Lung (tissue), 11 donors: ENCODE measurements at regions not wholly inside any gene's neighbourhood (a gene's known extent, or its start where the extent isn't known, plus 50 kb on each side); places are given as distances from the start of the nearest gene placed in this dataset.

Experiments
- ATAC-seq: fragments of 200-7000 bp; cut with Tn5 transposase; one replicate; pipeline ENCODE4 v1.9.1; 2020; ENCODE audit warnings: moderate number of reproducible peaks; ENCODE audit not compliant: insufficient read depth, low FRiP score
- DNase-seq, 3 donors: peaks; one replicate each; pipeline ENCODE4 v3.0.0-alpha.2; 2013 to 2017
- H3K27ac ChIP-seq, 2 donors: one replicate each; pipeline ENCODE4 v1.5.1; 2013; ENCODE audit warnings: mild to moderate bottlenecking in 2 of 2, moderate library complexity in 2 of 2, control low read depth in 1 of 2, inconsistent platforms in 1 of 2, low read depth in 1 of 2, low read length in 1 of 2
- H3K27me3 ChIP-seq, 3 donors: one replicate each; pipeline ENCODE4 v1.5.1; 2013; ENCODE audit warnings: low read length in 2 of 3; ENCODE audit not compliant: control insufficient read depth in 3 of 3, insufficient read depth in 3 of 3
- H3K36me3 ChIP-seq, 4 donors: one replicate each; pipeline ENCODE4 v1.5.1; 2013; ENCODE audit warnings: low read length in 4 of 4, mild to moderate bottlenecking in 1 of 4, moderate library complexity in 1 of 4; ENCODE audit not compliant: control insufficient read depth in 4 of 4, insufficient read depth in 4 of 4
- H3K4me1 ChIP-seq, 5 donors: one replicate each; pipeline ENCODE4 v1.5.1; 2013; ENCODE audit warnings: low read length in 5 of 5, mild to moderate bottlenecking in 2 of 5, moderate library complexity in 1 of 5; ENCODE audit not compliant: control insufficient read depth in 5 of 5, insufficient read depth in 5 of 5
- H3K4me3 ChIP-seq: one replicate; pipeline ENCODE4 v1.5.1; 2013; ENCODE audit warnings: mild to moderate bottlenecking, control low read depth, moderate library complexity
- H3K9ac ChIP-seq, 2 donors: one replicate each; pipeline ENCODE4 v1.5.1; 2013; ENCODE audit warnings: low read length in 2 of 2, control low read depth in 1 of 2; ENCODE audit not compliant: insufficient read depth in 1 of 2
- H3K9me3 ChIP-seq, 4 donors: one replicate each; pipeline ENCODE4 v1.5.1; 2013; ENCODE audit warnings: low read length in 3 of 4, mild to moderate bottlenecking in 1 of 4, moderate library complexity in 1 of 4; ENCODE audit not compliant: control insufficient read depth in 4 of 4, insufficient read depth in 3 of 4
- WGBS, 2 donors: extraction: QIAGEN DNeasy Blood & Tissue Kit; methylation state at CpG; one replicate each; pipeline ENCODE4 v1.1.7; 2013; 5-methylcytosine and 5-hydroxymethylcytosine counted together
- TF ChIP-seq, protein P1 (sequence below): IDR thresholded peaks from 2 replicates; pipeline ENCODE4 v1.5.1; 2012; ENCODE audit warnings: mild to moderate bottlenecking; ENCODE audit errors: control extremely low read depth, extremely low read depth
- donor health status: control.
- donor health status: control.
- donor health status: Bipolar disorder and iron deficiency.
- donor health status: healthy.
- donor health status: DM: yes; HTN: yes; CAD: no.

DNA sequence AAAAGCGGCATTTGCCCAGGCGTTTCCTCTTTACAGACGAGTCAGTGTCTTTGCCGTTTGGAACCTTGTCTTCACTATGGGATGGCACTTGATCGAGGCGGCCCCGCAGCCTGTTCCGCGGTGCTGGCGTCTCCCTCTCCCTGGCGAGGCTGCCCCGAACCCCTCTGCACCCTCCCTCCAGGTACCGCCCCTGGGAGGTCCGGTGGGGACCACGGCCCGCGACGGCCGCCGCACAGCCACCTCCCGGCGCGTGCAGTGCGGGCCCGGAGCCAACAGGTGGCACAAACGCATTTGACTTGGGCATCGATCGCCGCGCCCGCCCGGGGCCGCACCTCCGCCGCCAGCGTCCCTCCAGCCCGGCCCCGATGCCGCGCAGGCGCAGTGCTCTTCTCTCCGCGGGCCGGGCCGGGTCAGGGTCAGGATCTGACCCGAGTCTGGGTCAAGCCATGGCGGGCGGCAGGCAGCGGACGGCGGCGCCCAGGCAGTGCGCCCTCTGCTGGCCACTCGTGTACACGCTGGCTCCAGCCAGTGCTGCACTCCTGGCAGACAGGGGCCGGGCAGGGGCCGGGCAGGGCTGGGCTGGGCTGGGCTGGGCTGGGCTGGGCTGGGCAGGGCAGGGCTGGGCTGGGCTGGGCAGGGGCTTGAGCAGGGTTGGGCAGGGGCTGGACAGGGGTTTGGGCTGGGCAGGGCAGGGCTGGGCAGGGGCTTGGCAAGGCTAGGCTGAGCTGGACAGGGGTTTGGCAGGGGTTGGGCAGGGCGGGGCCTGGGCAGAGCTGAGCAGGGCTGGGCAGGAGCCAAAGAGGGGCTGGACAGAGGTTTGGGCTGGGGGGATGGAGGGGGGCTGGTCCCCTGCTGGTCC lies 155.8 kb upstream of the IRX4 start:
- Histone ChIP-seq H3K9me3 (peaks cover 0 to under 1% (median under 1%) of the 10 kb centered on the region in 4 donors), H3K36me3 (no peaks in the 10 kb centered on the region), H3K4me1 (peaks cover 0 to 4% (median 0%) of the 10 kb centered on the region in 5 donors), H3K9ac (no peak overlapping the region), H3K27me3 (peaks cover 0 to 38% (median 25%) of the 10 kb centered on the region in 3 donors), H3K4me3 (peak overlapping the region; percentile 12), H3K27ac (no peak overlapping the region)
- TF ChIP-seq, protein P1, sequence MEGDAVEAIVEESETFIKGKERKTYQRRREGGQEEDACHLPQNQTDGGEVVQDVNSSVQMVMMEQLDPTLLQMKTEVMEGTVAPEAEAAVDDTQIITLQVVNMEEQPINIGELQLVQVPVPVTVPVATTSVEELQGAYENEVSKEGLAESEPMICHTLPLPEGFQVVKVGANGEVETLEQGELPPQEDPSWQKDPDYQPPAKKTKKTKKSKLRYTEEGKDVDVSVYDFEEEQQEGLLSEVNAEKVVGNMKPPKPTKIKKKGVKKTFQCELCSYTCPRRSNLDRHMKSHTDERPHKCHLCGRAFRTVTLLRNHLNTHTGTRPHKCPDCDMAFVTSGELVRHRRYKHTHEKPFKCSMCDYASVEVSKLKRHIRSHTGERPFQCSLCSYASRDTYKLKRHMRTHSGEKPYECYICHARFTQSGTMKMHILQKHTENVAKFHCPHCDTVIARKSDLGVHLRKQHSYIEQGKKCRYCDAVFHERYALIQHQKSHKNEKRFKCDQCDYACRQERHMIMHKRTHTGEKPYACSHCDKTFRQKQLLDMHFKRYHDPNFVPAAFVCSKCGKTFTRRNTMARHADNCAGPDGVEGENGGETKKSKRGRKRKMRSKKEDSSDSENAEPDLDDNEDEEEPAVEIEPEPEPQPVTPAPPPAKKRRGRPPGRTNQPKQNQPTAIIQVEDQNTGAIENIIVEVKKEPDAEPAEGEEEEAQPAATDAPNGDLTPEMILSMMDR: peak; percentile 43
- WGBS, 2 donors: 3% methylated on average over 49 to 58 of the region's 58 CpGs
- DNase-seq: peak; percentile 26 to 59 (median 56)
- ATAC-seq: peak; percentile 90

DNA sequence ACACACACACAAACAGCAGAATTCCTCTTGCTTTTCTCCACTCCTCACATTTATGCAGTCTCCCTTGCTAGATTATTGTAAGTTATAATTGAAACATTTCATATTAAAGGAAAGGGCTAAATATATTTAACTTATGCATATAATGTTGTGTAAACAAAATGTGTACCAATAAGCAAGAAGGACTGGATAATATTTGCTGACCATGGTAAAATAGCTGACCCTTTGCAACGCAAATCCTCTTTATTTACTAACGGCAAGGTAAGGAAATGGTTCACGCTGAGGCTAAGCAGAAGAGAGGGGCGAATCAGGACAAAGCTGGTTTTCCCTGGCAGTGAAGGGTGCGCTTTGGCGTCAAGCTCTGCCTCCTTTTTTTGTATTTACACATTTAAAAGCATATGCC lies 154.2 kb upstream of the IRX4 start:
- Histone ChIP-seq H3K4me3 (no peak overlapping the region), H3K9ac (no peak overlapping the region), H3K36me3 (no peaks in the 10 kb centered on the region), H3K4me1 (peaks cover 0 to 4% (median 0%) of the 10 kb centered on the region in 5 donors), H3K27ac (no peak overlapping the region), H3K9me3 (peaks cover 0 to 6% (median 1%) of the 10 kb centered on the region in 4 donors), H3K27me3 (peaks cover 0 to 36% (median 28%) of the 10 kb centered on the region in 3 donors)
- no peak for ATAC-seq
- WGBS, 2 donors: 71 to 78% methylated on average over 6 of the region's 6 CpGs
- TF ChIP-seq, protein P1: no peak
- no peak for DNase-seq

DNA sequence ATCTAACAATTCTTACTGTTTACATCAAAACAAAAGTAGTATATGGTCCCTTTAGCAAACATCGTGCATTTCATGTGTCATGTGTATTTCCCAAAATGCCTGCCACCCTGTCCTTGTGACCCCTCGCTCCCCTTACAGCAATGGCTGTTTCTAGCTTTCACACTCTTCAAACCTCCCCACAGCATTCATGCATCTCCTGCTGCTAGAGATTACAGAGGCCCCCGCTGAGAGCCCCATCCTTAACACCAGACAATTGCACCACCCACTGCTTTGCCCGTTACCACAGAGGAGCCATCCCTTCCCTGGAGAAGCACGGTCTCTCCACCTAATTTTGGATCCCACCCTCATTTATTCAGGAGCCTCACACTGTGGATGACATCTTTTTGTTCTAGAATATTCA lies 149.7 kb upstream of the IRX4 start:
- H3K4me3 ChIP-seq: no peak overlapping the region
- H3K9ac ChIP-seq: no peak overlapping the region
- H3K36me3 ChIP-seq: no peaks in the 10 kb centered on the region
- DNase-seq (no peak), ATAC-seq (no peak)
- peaks cover 0 to 23% (median 23%) of the 10 kb centered on the region in 3 donors for H3K27me3 ChIP-seq
- 53 to 60% methylated on average over 5 of the region's 5 CpGs for WGBS, 2 donors
- no peak overlapping the region for H3K27ac ChIP-seq
- no peaks in the 10 kb centered on the region for H3K4me1 ChIP-seq
- TF ChIP-seq, protein P1: no peak
- H3K9me3 ChIP-seq: peaks cover 0 to 12% (median 1%) of the 10 kb centered on the region in 4 donors
